M059J (cell line): ENCODE measurements at regions not wholly inside any gene's neighbourhood (a gene's known extent, or its start where the extent isn't known, plus 50 kb on each side); places are given as distances from the start of the nearest gene placed in this dataset.
A peak's percentile ranks its signal among the peaks of the same experiment; 100 is the strongest.

Experiments used
- DNase-seq: peaks from one replicate; pipeline ENCODE4 v3.0.0-alpha.2; 2012; ENCODE audit warnings: low read depth

- DNase-seq: no peak
Observed at GRCh38 chr6:33950891-33951889, 147.4 kb upstream of the MLN start.

- no peak for DNase-seq
Observed at GRCh38 chr6:33950472-33950881, 146.7 kb upstream of the MLN start.

- DNase-seq: no peak
Observed at GRCh38 chr6:33949877-33950435, 146.2 kb upstream of the MLN start.

GRCh38 chr6:33949111-33949510, 145.3 kb upstream of the MLN start:
- no peak for DNase-seq

GRCh38 chr6:33947916-33948594, 144.3 kb upstream of the MLN start:
- no peak for DNase-seq

GRCh38 chr6:33947047-33947446, 143.2 kb upstream of the MLN start:
- no peak for DNase-seq

GRCh38 chr6:33945931-33946330, 142.1 kb upstream of the MLN start:
- no peak for DNase-seq

- DNase-seq: no peak
Observed at GRCh38 chr6:33944686-33945411, 141.0 kb upstream of the MLN start.

GRCh38 chr6:33936886-33937285, 133.1 kb upstream of the MLN start:
- no peak for DNase-seq

GRCh38 chr6:33935439-33936080, 131.8 kb upstream of the MLN start:
- DNase-seq: no peak

- no peak for DNase-seq
Observed at GRCh38 chr6:33934731-33935270, 131.0 kb upstream of the MLN start.

- DNase-seq: peak; percentile 10
Observed at GRCh38 chr6:33933101-33933500, 129.3 kb upstream of the MLN start.

GRCh38 chr6:33931799-33932198, 128.0 kb upstream of the MLN start:
- DNase-seq: no peak

- DNase-seq: no peak
Observed at GRCh38 chr6:33929575-33930288, 125.9 kb upstream of the MLN start.

GRCh38 chr6:33927616-33928015, 123.8 kb upstream of the MLN start:
- peak; percentile 58 for DNase-seq

GRCh38 chr6:33927112-33927511, 123.3 kb upstream of the MLN start:
- DNase-seq: no peak

GRCh38 chr6:33926451-33926850, 122.6 kb upstream of the MLN start:
- DNase-seq: peak; percentile 11

- DNase-seq: no peak
Observed at GRCh38 chr6:33925936-33926335, 122.1 kb upstream of the MLN start.

GRCh38 chr6:33925210-33925609, 121.4 kb upstream of the MLN start:
- no peak for DNase-seq

- no peak for DNase-seq
Observed at GRCh38 chr6:33924681-33925080, 120.9 kb upstream of the MLN start.
